ENCODE measurements at regions not wholly inside any gene's neighbourhood (a gene's known extent, or its start where the extent isn't known, plus 50 kb on each side); places are given as distances from the start of the nearest gene placed in this dataset.

DNA sequence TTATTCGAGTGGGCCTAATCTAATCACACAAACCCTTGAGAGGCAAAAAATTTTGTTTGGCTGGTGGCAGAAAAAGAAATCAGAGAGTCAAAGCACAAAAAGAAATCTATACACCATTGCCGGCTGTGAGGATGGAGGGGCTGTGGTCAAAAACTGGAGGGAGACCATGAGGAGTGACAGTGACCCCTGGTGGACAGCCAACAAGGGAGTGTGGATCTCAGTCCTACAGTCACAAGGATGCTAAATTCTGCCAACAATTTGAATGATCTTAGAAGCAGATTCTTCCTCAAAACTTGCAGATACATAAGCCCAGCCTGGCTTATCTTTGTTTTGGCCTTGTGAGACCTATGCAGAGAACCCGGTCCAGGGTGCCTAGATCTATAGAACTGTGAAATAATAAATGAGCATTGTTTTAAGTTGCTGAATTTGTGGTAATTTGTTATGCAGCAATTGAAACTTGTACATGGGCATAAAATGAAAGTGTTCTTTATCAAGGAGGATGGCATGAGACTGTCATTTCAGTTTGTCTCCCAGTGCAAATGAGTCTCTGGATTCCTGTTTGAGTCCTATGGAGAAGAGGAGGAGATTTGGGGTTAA lies 103.0 kb upstream of the ARHGEF26 start:
- H3K4me1 ChIP-seq (ENCODE audit: insufficient read depth, insufficient read length): no peaks in the 10 kb centered on the region
- no peaks in the 10 kb centered on the region for H3K36me3 ChIP-seq (ENCODE audit: insufficient read depth, insufficient read length, low read length)
- peak; percentile 46 for DNase-seq (ENCODE audit: low read depth, low spot score)
- H3K4me3 ChIP-seq (ENCODE audit: insufficient read length, low read depth): no peak overlapping the region
- H3K9ac ChIP-seq (ENCODE audit: insufficient read length, low read depth): no peak overlapping the region
- TF ChIP-seq SUZ12 (IDR thresholded peaks at IDR 0.05; ENCODE audit: extremely low read depth, insufficient read depth, insufficient read length): no peak
- TF ChIP-seq YY1 (IDR thresholded peaks at IDR 0.05; ENCODE audit: insufficient read depth, insufficient read length): no peak
- TF ChIP-seq ZNF274 (IDR thresholded peaks at IDR 0.05; ENCODE audit: low read depth, low read length): no peak
- H3K27me3 ChIP-seq (ENCODE audit: insufficient read depth, insufficient read length): no peaks in the 10 kb centered on the region
- no peaks in the 10 kb centered on the region for H3K9me3 ChIP-seq (ENCODE audit: insufficient read depth, low read length)

DNA sequence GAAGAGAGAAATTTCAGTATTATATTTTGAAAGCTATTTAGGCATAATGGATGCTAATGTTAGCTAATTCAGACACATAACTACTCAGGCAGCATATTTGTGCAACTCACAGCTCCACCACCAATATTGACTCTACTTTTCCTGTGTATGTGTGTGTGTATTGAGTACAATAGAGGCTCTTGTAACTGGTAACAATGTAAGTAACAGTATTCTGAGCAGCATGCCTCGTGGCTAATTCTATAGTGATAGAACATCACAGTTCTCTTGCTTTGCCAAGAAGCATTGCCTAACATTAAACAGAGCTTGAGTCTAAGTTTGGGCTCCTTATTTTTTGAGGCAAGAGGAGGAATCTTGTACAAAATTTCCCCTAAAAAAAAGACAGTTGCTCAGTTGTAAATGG lies 98.6 kb upstream of the ARHGEF26 start:
- TF ChIP-seq YY1 (IDR thresholded peaks at IDR 0.05; ENCODE audit: insufficient read depth, insufficient read length) (no peak), ZNF274 (IDR thresholded peaks at IDR 0.05; ENCODE audit: low read depth, low read length) (no peak), SUZ12 (IDR thresholded peaks at IDR 0.05; ENCODE audit: extremely low read depth, insufficient read depth, insufficient read length) (no peak)
- no peaks in the 10 kb centered on the region for H3K9me3 ChIP-seq (ENCODE audit: insufficient read depth, low read length)
- H3K4me1 ChIP-seq (ENCODE audit: insufficient read depth, insufficient read length): no peaks in the 10 kb centered on the region
- H3K27me3 ChIP-seq (ENCODE audit: insufficient read depth, insufficient read length): no peaks in the 10 kb centered on the region
- no peak overlapping the region for H3K9ac ChIP-seq (ENCODE audit: insufficient read length, low read depth)
- no peak for DNase-seq (ENCODE audit: low read depth, low spot score)
- H3K36me3 ChIP-seq (ENCODE audit: insufficient read depth, insufficient read length, low read length): no peaks in the 10 kb centered on the region
- no peak overlapping the region for H3K4me3 ChIP-seq (ENCODE audit: insufficient read length, low read depth)

DNA sequence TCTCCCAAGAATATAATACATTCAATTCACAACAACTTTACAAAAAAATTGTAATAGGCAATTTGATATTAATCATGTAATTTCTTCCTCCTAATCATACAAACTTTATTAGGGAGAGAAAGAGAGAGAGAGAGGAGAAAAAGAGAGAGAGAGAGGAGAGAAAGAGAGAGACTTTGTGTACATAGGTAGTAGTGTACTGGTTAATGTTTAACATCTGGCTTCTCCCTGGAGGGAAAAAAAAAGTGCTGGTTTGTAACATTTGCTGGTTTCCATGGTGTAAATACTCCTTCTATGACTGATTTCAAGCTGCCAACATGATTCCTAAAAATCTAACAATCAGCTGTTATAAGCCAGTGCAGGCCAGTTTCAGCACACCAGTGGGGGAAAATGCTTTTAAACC lies 98.0 kb upstream of the ARHGEF26 start:
- Histone ChIP-seq H3K27me3 (ENCODE audit: insufficient read depth, insufficient read length) (no peaks in the 10 kb centered on the region), H3K4me3 (ENCODE audit: insufficient read length, low read depth) (no peak overlapping the region), H3K9me3 (ENCODE audit: insufficient read depth, low read length) (no peaks in the 10 kb centered on the region), H3K9ac (ENCODE audit: insufficient read length, low read depth) (no peak overlapping the region), H3K36me3 (ENCODE audit: insufficient read depth, insufficient read length, low read length) (no peaks in the 10 kb centered on the region), H3K4me1 (ENCODE audit: insufficient read depth, insufficient read length) (no peaks in the 10 kb centered on the region)
- TF ChIP-seq YY1 (IDR thresholded peaks at IDR 0.05; ENCODE audit: insufficient read depth, insufficient read length) (no peak), ZNF274 (IDR thresholded peaks at IDR 0.05; ENCODE audit: low read depth, low read length) (no peak), SUZ12 (IDR thresholded peaks at IDR 0.05; ENCODE audit: extremely low read depth, insufficient read depth, insufficient read length) (no peak)
- no peak for DNase-seq (ENCODE audit: low read depth, low spot score)

DNA sequence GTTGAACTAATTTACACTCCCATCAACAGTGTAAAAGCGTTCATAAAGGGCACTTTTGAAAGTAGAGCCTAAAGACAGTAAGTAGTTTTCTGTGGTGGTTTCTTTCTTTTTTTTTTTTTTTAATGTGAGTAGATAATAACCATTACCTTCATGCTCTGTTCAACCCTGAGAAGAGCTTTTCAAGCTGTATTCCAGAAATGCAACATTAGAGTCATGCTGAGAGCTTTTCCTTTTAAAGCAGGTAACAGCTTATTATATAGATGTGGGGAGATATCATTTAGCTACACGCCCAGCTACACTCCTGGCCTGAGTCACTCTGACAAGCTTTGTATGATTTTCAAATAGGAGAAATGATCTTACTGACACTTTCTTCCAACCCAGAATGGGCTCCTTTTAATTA lies 96.2 kb upstream of the ARHGEF26 start:
- H3K27me3 ChIP-seq (ENCODE audit: insufficient read depth, insufficient read length): no peaks in the 10 kb centered on the region
- H3K4me3 ChIP-seq (ENCODE audit: insufficient read length, low read depth): no peak overlapping the region
- no peaks in the 10 kb centered on the region for H3K36me3 ChIP-seq (ENCODE audit: insufficient read depth, insufficient read length, low read length)
- no peaks in the 10 kb centered on the region for H3K9me3 ChIP-seq (ENCODE audit: insufficient read depth, low read length)
- no peak for DNase-seq (ENCODE audit: low read depth, low spot score)
- H3K9ac ChIP-seq (ENCODE audit: insufficient read length, low read depth): no peak overlapping the region
- TF ChIP-seq ZNF274 (IDR thresholded peaks at IDR 0.05; ENCODE audit: low read depth, low read length): no peak
- no peak for TF ChIP-seq SUZ12 (IDR thresholded peaks at IDR 0.05; ENCODE audit: extremely low read depth, insufficient read depth, insufficient read length)
- no peak for TF ChIP-seq YY1 (IDR thresholded peaks at IDR 0.05; ENCODE audit: insufficient read depth, insufficient read length)
- no peaks in the 10 kb centered on the region for H3K4me1 ChIP-seq (ENCODE audit: insufficient read depth, insufficient read length)

DNA sequence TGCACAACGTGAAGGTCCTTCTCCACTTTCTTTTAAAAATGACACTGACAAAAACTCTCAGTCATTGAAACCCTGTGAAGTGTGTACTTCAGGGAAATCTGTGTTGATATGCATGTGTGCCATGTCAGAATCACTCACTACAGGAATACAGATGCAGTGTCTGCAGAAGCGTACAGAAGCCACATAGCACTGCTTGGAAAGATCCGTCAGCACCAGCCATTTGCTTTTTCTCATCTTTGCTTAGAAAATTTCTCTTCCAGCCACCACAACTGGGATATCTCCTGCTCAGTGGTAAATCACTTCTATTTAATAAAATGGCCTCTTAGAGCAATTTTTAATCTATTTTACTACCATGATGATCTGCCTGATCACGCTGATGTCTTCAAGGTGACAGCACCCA lies 91.3 kb upstream of the ARHGEF26 start:
- no peak for DNase-seq (ENCODE audit: low read depth, low spot score)
- H3K27me3 ChIP-seq (ENCODE audit: insufficient read depth, insufficient read length): no peaks in the 10 kb centered on the region
- TF ChIP-seq YY1 (IDR thresholded peaks at IDR 0.05; ENCODE audit: insufficient read depth, insufficient read length) (no peak), ZNF274 (IDR thresholded peaks at IDR 0.05; ENCODE audit: low read depth, low read length) (no peak), SUZ12 (IDR thresholded peaks at IDR 0.05; ENCODE audit: extremely low read depth, insufficient read depth, insufficient read length) (no peak)
- no peaks in the 10 kb centered on the region for H3K4me1 ChIP-seq (ENCODE audit: insufficient read depth, insufficient read length)
- no peak overlapping the region for H3K9ac ChIP-seq (ENCODE audit: insufficient read length, low read depth)
- no peaks in the 10 kb centered on the region for H3K9me3 ChIP-seq (ENCODE audit: insufficient read depth, low read length)
- H3K36me3 ChIP-seq (ENCODE audit: insufficient read depth, insufficient read length, low read length): no peaks in the 10 kb centered on the region
- H3K4me3 ChIP-seq (ENCODE audit: insufficient read length, low read depth): no peak overlapping the region

DNA sequence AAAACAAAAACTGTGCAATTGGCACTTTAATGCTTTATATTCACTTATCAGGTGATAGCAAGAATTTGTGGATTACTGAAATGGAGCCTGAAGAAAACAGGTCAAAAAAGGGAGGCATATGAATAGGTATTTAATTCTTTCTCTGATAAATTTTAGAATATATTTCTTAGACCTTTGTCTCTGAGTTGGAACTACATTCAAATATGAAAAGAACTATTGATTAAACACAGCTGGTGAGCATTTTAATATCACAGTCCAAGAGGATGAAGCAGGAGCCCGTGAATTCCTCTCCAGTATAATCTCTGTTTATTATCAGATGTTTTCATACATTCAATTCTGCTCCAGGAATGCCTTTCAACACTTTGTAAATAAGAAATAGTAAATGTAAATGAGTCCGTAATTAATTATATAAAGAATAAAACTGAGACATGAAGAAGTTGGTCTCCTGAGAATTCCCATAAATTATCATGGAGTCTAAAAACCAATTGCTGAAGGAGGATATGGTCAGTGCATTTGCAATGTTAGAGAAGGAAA lies 86.3 kb upstream of the ARHGEF26 start:
- no peak for TF ChIP-seq ZNF274 (IDR thresholded peaks at IDR 0.05; ENCODE audit: low read depth, low read length)
- TF ChIP-seq SUZ12 (IDR thresholded peaks at IDR 0.05; ENCODE audit: extremely low read depth, insufficient read depth, insufficient read length): no peak
- TF ChIP-seq YY1 (IDR thresholded peaks at IDR 0.05; ENCODE audit: insufficient read depth, insufficient read length): no peak
- H3K9me3 ChIP-seq (ENCODE audit: insufficient read depth, low read length): no peaks in the 10 kb centered on the region
- no peak for DNase-seq (ENCODE audit: low read depth, low spot score)
- H3K36me3 ChIP-seq (ENCODE audit: insufficient read depth, insufficient read length, low read length): no peaks in the 10 kb centered on the region
- H3K4me3 ChIP-seq (ENCODE audit: insufficient read length, low read depth): no peak overlapping the region
- H3K9ac ChIP-seq (ENCODE audit: insufficient read length, low read depth): no peak overlapping the region
- H3K27me3 ChIP-seq (ENCODE audit: insufficient read depth, insufficient read length): no peaks in the 10 kb centered on the region
- no peaks in the 10 kb centered on the region for H3K4me1 ChIP-seq (ENCODE audit: insufficient read depth, insufficient read length)

DNA sequence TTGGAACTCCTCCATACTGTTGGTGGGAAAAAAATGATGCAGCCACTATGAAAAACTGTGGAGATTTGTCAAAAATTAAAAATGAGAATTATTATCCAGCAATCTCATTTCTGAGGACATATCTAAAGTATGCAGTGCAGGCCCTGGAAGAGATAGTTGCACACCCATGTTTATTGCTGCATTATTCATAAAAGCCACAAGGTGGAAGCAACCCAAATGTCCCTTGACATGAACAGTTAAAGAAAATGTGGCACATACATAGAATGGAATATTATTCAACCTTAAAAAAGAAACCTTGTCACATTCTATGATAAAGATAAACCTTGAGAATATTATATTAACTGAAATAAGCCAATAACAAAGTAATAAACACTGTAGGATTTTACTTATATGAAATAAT lies 80.9 kb upstream of the ARHGEF26 start:
- no peak for TF ChIP-seq ZNF274 (IDR thresholded peaks at IDR 0.05; ENCODE audit: low read depth, low read length)
- TF ChIP-seq YY1 (IDR thresholded peaks at IDR 0.05; ENCODE audit: insufficient read depth, insufficient read length): no peak
- no peak for TF ChIP-seq SUZ12 (IDR thresholded peaks at IDR 0.05; ENCODE audit: extremely low read depth, insufficient read depth, insufficient read length)
- H3K27me3 ChIP-seq (ENCODE audit: insufficient read depth, insufficient read length): no peaks in the 10 kb centered on the region
- no peak overlapping the region for H3K4me3 ChIP-seq (ENCODE audit: insufficient read length, low read depth)
- H3K9ac ChIP-seq (ENCODE audit: insufficient read length, low read depth): no peak overlapping the region
- no peaks in the 10 kb centered on the region for H3K9me3 ChIP-seq (ENCODE audit: insufficient read depth, low read length)
- H3K36me3 ChIP-seq (ENCODE audit: insufficient read depth, insufficient read length, low read length): no peaks in the 10 kb centered on the region
- no peaks in the 10 kb centered on the region for H3K4me1 ChIP-seq (ENCODE audit: insufficient read depth, insufficient read length)
- DNase-seq (ENCODE audit: low read depth, low spot score): no peak

Measured in NT2/D1 (cell line).